Naive thymus-derived CD8-positive, alpha-beta T cell (primary cell): ENCODE measurements at regions not wholly inside any gene's neighbourhood (a gene's known extent, or its start where the extent isn't known, plus 50 kb on each side); places are given as distances from the start of the nearest gene placed in this dataset.
"Not testable (repeated sequence)": the region's sequence is repeated elsewhere in the genome, so short reads cannot be mapped to it uniquely, and the experiment has no call there.

ENCODE experiments used
- ATAC-seq, 2 donors: fragments of 150-1000 bp; cut with Tn5 transposase in 1 of 2; sonication (Bioruptor Pico), chemical (Tn5 transposase) in 1 of 2; 1 replicate in 1 of 2; 2 replicates in 1 of 2; pipeline ENCODE4 v1.10.0; 2021; ENCODE audit warnings: mild to moderate bottlenecking in 2 of 2, moderate library complexity in 2 of 2
- POLR2A ChIA-PET: fragments of 350-600 bp; sonication (Branson Sonifier 250); formaldehyde crosslinking; loops from one replicate; lab custom pipeline; 2021; ENCODE audit warnings: antibody characterized with exemption; lab: Charles Lee
- DNase-seq, 10 donors: peaks; one replicate each; pipeline versions ENCODE4 v3.0.0 to v3.0.0-alpha.2; 2020 to 2022
- H3K27ac Mint-ChIP-seq, 10 donors: one replicate each; pipeline ENCODE4 v1.8.0; 2020 to 2022; ENCODE audit warnings: mild to moderate bottlenecking in 10 of 10, mixed read lengths in 10 of 10, moderate library complexity in 4 of 10, inconsistent platforms in 1 of 10
- H3K27me3 Mint-ChIP-seq, 5 donors: one replicate each; pipeline ENCODE4 v1.8.0; 2021 to 2022; ENCODE audit warnings: mixed read lengths in 5 of 5
- H3K36me3 Mint-ChIP-seq, 3 donors: one replicate each; pipeline ENCODE4 v1.8.0; 2020 to 2022; ENCODE audit warnings: mixed read lengths in 3 of 3, mild to moderate bottlenecking in 2 of 3, inconsistent platforms in 1 of 3
- H3K4me1 Mint-ChIP-seq, 4 donors: one replicate each; pipeline ENCODE4 v1.8.0; 2021 to 2022; ENCODE audit warnings: mixed read lengths in 4 of 4
- H3K4me3 Mint-ChIP-seq, 10 donors: one replicate each; pipeline ENCODE4 v1.8.0; 2020 to 2022; ENCODE audit warnings: mild to moderate bottlenecking in 10 of 10, mixed read lengths in 10 of 10, moderate library complexity in 6 of 10, inconsistent platforms in 1 of 10
- H3K9me3 Mint-ChIP-seq, 9 donors: one replicate each; pipeline ENCODE4 v1.8.0; 2020 to 2022; ENCODE audit warnings: mixed read lengths in 9 of 9, mild to moderate bottlenecking in 3 of 9, inconsistent platforms in 1 of 9, moderate library complexity in 1 of 9

DNA sequence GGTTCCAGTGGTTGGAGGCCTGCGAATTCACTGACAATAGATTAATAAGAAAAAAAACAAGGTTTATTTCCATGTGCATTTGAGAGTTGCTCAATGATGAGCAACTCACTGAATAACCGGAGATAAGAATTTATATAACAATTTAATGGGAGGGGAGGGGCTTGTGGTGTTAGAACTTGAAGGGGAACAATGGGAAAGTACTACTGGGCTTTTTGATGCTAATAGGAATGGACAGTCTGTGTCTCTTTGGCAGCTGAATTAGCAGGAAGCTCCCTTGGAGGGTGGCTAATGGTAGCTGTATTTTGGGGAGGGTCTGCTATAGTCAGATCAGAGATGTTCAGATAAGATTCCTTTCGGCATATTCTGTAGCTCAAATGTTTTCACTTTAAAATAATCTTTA is 62.4 kb upstream of the GMDS start:
- no peaks in the 10 kb centered on the region for H3K27me3 Mint-ChIP-seq
- peaks cover 0 to 84% (median 41%) of the 10 kb centered on the region in 9 donors for H3K9me3 Mint-ChIP-seq

GRCh38 chr6:2305951-2306350 is 60.5 kb upstream of the GMDS start:
- H3K27ac Mint-ChIP-seq: no peak overlapping the region
- POLR2A ChIA-PET: no interaction called here
- ATAC-seq (no peak), DNase-seq (no peak)
- H3K9me3 Mint-ChIP-seq: peaks cover 0 to 87% (median 46%) of the 10 kb centered on the region in 9 donors
- no peak overlapping the region for H3K4me3 Mint-ChIP-seq
- H3K4me1 Mint-ChIP-seq: peaks cover 0 to 2% (median 0%) of the 10 kb centered on the region in 4 donors
- peaks cover 6 to 35% (median 35%) of the 10 kb centered on the region in 3 donors for H3K36me3 Mint-ChIP-seq
- H3K27me3 Mint-ChIP-seq: no peaks in the 10 kb centered on the region

More for the DNA sequence above, 62.4 kb upstream of the GMDS start:
- Mint-ChIP-seq H3K4me3 (no peak overlapping the region), H3K4me1 (peaks cover 0 to 2% (median 0%) of the 10 kb centered on the region in 4 donors), H3K27ac (no peak overlapping the region), H3K36me3 (peaks cover 6 to 45% (median 34%) of the 10 kb centered on the region in 3 donors)
- POLR2A ChIA-PET: no interaction called here
- no peak for ATAC-seq
- no peak for DNase-seq

- H3K27ac Mint-ChIP-seq, H3K4me1 Mint-ChIP-seq, H3K4me3 Mint-ChIP-seq, ATAC-seq, POLR2A ChIA-PET, H3K27me3 Mint-ChIP-seq, DNase-seq: not testable (repeated sequence)
- peaks cover 15 to 95% (median 63%) of the 10 kb centered on the region in 9 donors for H3K9me3 Mint-ChIP-seq
- peaks cover 11 to 49% (median 42%) of the 10 kb centered on the region in 3 donors for H3K36me3 Mint-ChIP-seq
Measured at GRCh38 chr6:2302482-2302881, 57.1 kb upstream of the GMDS start.

GRCh38 chr6:2296781-2297180 is 51.4 kb upstream of the GMDS start:
- Mint-ChIP-seq H3K36me3 (peaks cover 13 to 59% (median 49%) of the 10 kb centered on the region in 3 donors), H3K4me1 (no peaks in the 10 kb centered on the region), H3K9me3 (peaks cover 21 to 98% (median 55%) of the 10 kb centered on the region in 9 donors), H3K27me3 (no peaks in the 10 kb centered on the region), H3K27ac (no peak overlapping the region), H3K4me3 (no peak overlapping the region)
- no peak for ATAC-seq
- POLR2A ChIA-PET: interaction anchor here (0.6 kb wide), 1 partner anchor 451 kb away, joined by 3 read pairs; no protein-coding TSS in a partner anchor
- DNase-seq: no peak
